Dedifferentiated amniotic fluid mesenchymal stem cell (primary cell): ENCODE measurements at regions not wholly inside any gene's neighbourhood (a gene's known extent, or its start where the extent isn't known, plus 50 kb on each side); places are given as distances from the start of the nearest gene placed in this dataset.

Experiments
- DNase-seq: peaks from one replicate; pipeline ENCODE4 v3.0.0-alpha.2; 2016; ENCODE audit errors: extremely low spot score

GRCh38 chr11:69918231-69918937, 99.2 kb upstream of the FGF3 start:
- DNase-seq = no peak

GRCh38 chr11:69918938-69919650, 99.9 kb upstream of the FGF3 start:
- peak; percentile 58 for DNase-seq

- DNase-seq = no peak
Observed at GRCh38 chr11:69919659-69920344, 100.6 kb upstream of the FGF3 start.

GRCh38 chr11:69920345-69921127, 101.3 kb upstream of the FGF3 start:
- DNase-seq = no peak

- no peak for DNase-seq
Observed at GRCh38 chr11:69921128-69922014, 102.2 kb upstream of the FGF3 start.

GRCh38 chr11:69922015-69922595, 102.9 kb upstream of the FGF3 start:
- DNase-seq = no peak

GRCh38 chr11:69922596-69923111, 103.4 kb upstream of the FGF3 start:
- no peak for DNase-seq

- DNase-seq = no peak
Observed at GRCh38 chr11:69923196-69923595, 104.0 kb upstream of the FGF3 start.

GRCh38 chr11:69923641-69924307, 104.6 kb upstream of the FGF3 start:
- DNase-seq = no peak

GRCh38 chr11:69924308-69925161, 105.3 kb upstream of the FGF3 start:
- DNase-seq = no peak

GRCh38 chr11:69925366-69926196, 106.4 kb upstream of the FGF3 start:
- DNase-seq = no peak

GRCh38 chr11:69926376-69927050, 107.3 kb upstream of the FGF3 start:
- no peak for DNase-seq

- no peak for DNase-seq
Observed at GRCh38 chr11:69928121-69928520, 108.9 kb upstream of the FGF3 start.

GRCh38 chr11:69928975-69929374, 109.8 kb upstream of the FGF3 start:
- no peak for DNase-seq

- DNase-seq = no peak
Observed at GRCh38 chr11:69930081-69931059, 111.2 kb upstream of the FGF3 start.
